HCT116 (cell line): ENCODE measurements at regions not wholly inside any gene's neighbourhood (a gene's known extent, or its start where the extent isn't known, plus 50 kb on each side); places are given as distances from the start of the nearest gene placed in this dataset.

ENCODE experiments used
- ATAC-seq: fragments of 200-7000 bp; cut with Tn5 transposase; 2 replicates; pipeline ENCODE4 v1.9.1; 2020; ENCODE audit warnings: mild to moderate bottlenecking, moderate library complexity
- BruUV-seq: library from RNA; stranded (reverse); fragments of 400-500 nt; replicated peaks from 2 replicates; lab custom pipeline; 2021; lab: Mats Ljungman, UMichigan
- CTCF ChIA-PET: fragments of 300-600 bp; sonication (Branson Sonifier 250); formaldehyde crosslinking; loops from one replicate; lab custom pipeline; 2021; ENCODE audit warnings: antibody characterized with exemption; lab: Charles Lee
- POLR2A ChIA-PET: fragments of 300-600, 350-600 bp; sonication (Branson Sonifier 250); formaldehyde crosslinking; loops from one replicate; lab custom pipeline; 2021; ENCODE audit warnings: antibody characterized with exemption; lab: Charles Lee
- RAD21 ChIA-PET, 2 experiments: fragments of 300-600 bp; sonication (Branson Sonifier 250); formaldehyde crosslinking; loops; one replicate each; lab custom pipeline; 2023; ENCODE audit warnings: low total read pairs in 2 of 2; ENCODE audit not compliant: uncharacterized antibody in 2 of 2, unreplicated experiment in 2 of 2, low non-redundant PET in 1 of 2; lab: Charles Lee
- DNase-seq: peaks from one replicate; pipeline ENCODE4 v3.0.0-alpha.2; 2010; ENCODE audit warnings: low read depth, low spot score
- H2AFZ ChIP-seq: fragments of 200-600 bp; shearing (Covaris generic), sonication (generic); 2 replicates; pipeline ENCODE4 v1.6.1; 2017; ENCODE audit warnings: low read depth, mixed run types, mixed read lengths, antibody characterized with exemption, low read length; ENCODE audit not compliant: poor library complexity, severe bottlenecking
- H3K27ac ChIP-seq: 2 replicates; pipeline ENCODE4 v1.5.1; 2012; ENCODE audit warnings: low read depth, low read length
- H3K27me3 ChIP-seq: fragments of 200-600 bp; sonication (generic); 2 replicates; pipeline ENCODE4 v1.6.1; 2016; ENCODE audit warnings: mixed run types, low read length, mixed read lengths; ENCODE audit not compliant: insufficient read depth
- H3K36me3 ChIP-seq, 2 experiments: fragments of 200-500 bp in 1 of 2; fragments of 200-600 bp in 1 of 2; sonication (Bioruptor generic) in 1 of 2; sonication (generic) in 1 of 2; 2 replicates each; pipeline versions ENCODE4 v1.5.1 to v1.6.1; 2014 to 2016; ENCODE audit warnings: low read length in 2 of 2, inconsistent platforms in 1 of 2, mixed read lengths in 1 of 2, mixed run types in 1 of 2; ENCODE audit not compliant: insufficient read depth in 2 of 2, control insufficient read depth in 1 of 2
- H3K4me1 ChIP-seq, 2 experiments: fragments of 200-600 bp in 1 of 2; sonication (generic) in 1 of 2; 2 replicates each; pipeline versions ENCODE4 v1.5.1 to v1.6.1; 2012 to 2017; ENCODE audit warnings: low read length in 2 of 2, inconsistent platforms in 1 of 2, mild to moderate bottlenecking in 1 of 2, mixed read lengths in 1 of 2, mixed run types in 1 of 2, moderate library complexity in 1 of 2; ENCODE audit not compliant: insufficient read depth in 2 of 2, control insufficient read depth in 1 of 2
- H3K4me2 ChIP-seq: fragments of 200-600 bp; sonication (generic); 2 replicates; pipeline ENCODE4 v1.6.1; 2017; ENCODE audit warnings: mixed run types, low read length, mixed read lengths
- H3K4me3 ChIP-seq, 2 experiments: fragments of 200-600 bp in 1 of 2; sonication (generic) in 1 of 2; replicated peaks in 1 of 2; 2 replicates each; pipeline ENCODE4 v1.5.1; 2011 to 2016; ENCODE audit warnings: low read length in 2 of 2, control low read depth in 1 of 2, low read depth in 1 of 2, mild to moderate bottlenecking in 1 of 2, mixed read lengths in 1 of 2, mixed run types in 1 of 2
- H3K79me2 ChIP-seq: fragments of 200-600 bp; sonication (generic); 2 replicates; pipeline ENCODE4 v1.6.1; 2017; ENCODE audit warnings: mild to moderate bottlenecking, mixed run types, low read length, moderate library complexity, mixed read lengths; ENCODE audit not compliant: insufficient read depth
- H3K9ac ChIP-seq: fragments of 200-600 bp; sonication (generic); 2 replicates; pipeline ENCODE4 v1.6.1; 2016; ENCODE audit warnings: low read length, mixed read lengths
- H3K9me2 ChIP-seq: fragments of 200-600 bp; sonication (generic), shearing (Covaris generic); 2 replicates; pipeline ENCODE4 v1.6.1; 2017; ENCODE audit warnings: mixed run types, mild to moderate bottlenecking, moderate library complexity; ENCODE audit not compliant: insufficient read depth
- H3K9me3 ChIP-seq, 2 experiments: fragments of 200-500 bp in 1 of 2; fragments of 200-600 bp in 1 of 2; sonication (Bioruptor generic) in 1 of 2; sonication (generic) in 1 of 2; 2 replicates each; pipeline ENCODE4 v1.6.1; 2014 to 2017; ENCODE audit warnings: low read length in 2 of 2, mixed read lengths in 2 of 2, inconsistent platforms in 1 of 2, low read depth in 1 of 2, mild to moderate bottlenecking in 1 of 2, mixed run types in 1 of 2, moderate library complexity in 1 of 2; ENCODE audit not compliant: control insufficient read depth in 1 of 2, insufficient read depth in 1 of 2
- H4K20me1 ChIP-seq: fragments of 200-600 bp; sonication (generic), shearing (Covaris generic); 2 replicates; pipeline ENCODE4 v1.6.1; 2017; ENCODE audit warnings: mixed run types, mild to moderate bottlenecking, moderate library complexity; ENCODE audit not compliant: insufficient read depth
- ATF3 ChIP-seq: IDR thresholded peaks from 2 replicates; pipeline ENCODE4 v1.6.1; 2012
- CEBPB ChIP-seq: IDR thresholded peaks from 2 replicates; pipeline ENCODE4 v1.6.1; 2012; ENCODE audit warnings: low read depth
- EGR1 ChIP-seq: IDR thresholded peaks from 2 replicates; pipeline ENCODE4 v1.6.1; 2012; ENCODE audit warnings: low read depth
- ELF1 ChIP-seq: IDR thresholded peaks from 2 replicates; pipeline ENCODE4 v1.6.1; 2012; ENCODE audit warnings: low read depth, borderline replicate concordance
- EZH2 ChIP-seq: fragments of 200-600 bp; sonication (generic); IDR thresholded peaks from 2 replicates; pipeline ENCODE4 v1.6.1; 2017; ENCODE audit warnings: antibody characterized with exemption, mixed run types
- EZH2phosphoT487 ChIP-seq: fragments of 200-600 bp; IDR thresholded peaks from 2 replicates; pipeline ENCODE4 v1.6.1; 2018; ENCODE audit warnings: antibody characterized with exemption, borderline replicate concordance
- FOSL1 ChIP-seq: IDR thresholded peaks from 2 replicates; pipeline ENCODE4 v1.6.1; 2012; ENCODE audit warnings: low read depth
- JUND ChIP-seq: IDR thresholded peaks from 2 replicates; pipeline ENCODE4 v1.6.1; 2012
- MAX ChIP-seq: IDR thresholded peaks from 2 replicates; pipeline ENCODE4 v1.6.1; 2012
- POLR2AphosphoS5 ChIP-seq: IDR thresholded peaks from 2 replicates; pipeline ENCODE4 v1.6.1; 2011; ENCODE audit warnings: mild to moderate bottlenecking, low read depth, low read length, moderate library complexity
- RAD21 ChIP-seq: IDR thresholded peaks from 2 replicates; pipeline ENCODE4 v1.6.1; 2012; ENCODE audit warnings: low read depth, mild to moderate bottlenecking
- SP1 ChIP-seq: IDR thresholded peaks from 2 replicates; pipeline ENCODE4 v1.6.1; 2012; ENCODE audit warnings: low read depth
- TCF7L2 ChIP-seq: IDR thresholded peaks from 2 replicates; pipeline ENCODE4 v1.7.0; 2011; ENCODE audit warnings: borderline replicate concordance, inconsistent platforms; ENCODE audit not compliant: insufficient read depth, insufficient read length; ENCODE audit errors: extremely low read depth
- YY1 ChIP-seq: IDR thresholded peaks from 2 replicates; pipeline ENCODE4 v1.6.1; 2011; ENCODE audit warnings: low read length, low read depth, moderate library complexity, mild to moderate bottlenecking; ENCODE audit not compliant: insufficient replicate concordance; ENCODE audit errors: extremely low read depth
- ZFX ChIP-seq: fragments of 450-650 bp; IDR thresholded peaks from 2 replicates; pipeline ENCODE4 v1.6.1; 2017
- ZNF274 ChIP-seq: fragments of 200-500 bp; sonication (Bioruptor generic); IDR thresholded peaks from 2 replicates; pipeline ENCODE4 v1.6.1; 2014; ENCODE audit warnings: mild to moderate bottlenecking, low read depth, low read length, inconsistent platforms
- intact Hi-C: fragments of 100-400 bp; cut with micrococcal nuclease; formaldehyde crosslinking; loops from 2 replicates; pipeline ENCODE4 v1.10.0; 2022
- TF ChIP-seq, protein P1 (sequence below), 3 experiments: fragments of 200-600 bp in 1 of 3; sonication (generic) in 1 of 3; IDR thresholded peaks in 2 of 3; conservative IDR thresholded peaks in 1 of 3; 2 replicates each; pipeline ENCODE4 v1.5.1; 2012 to 2017; ENCODE audit warnings: low read depth in 2 of 3, low read length in 2 of 3, antibody characterized with exemption in 1 of 3, borderline replicate concordance in 1 of 3, control low read depth in 1 of 3, mild to moderate bottlenecking in 1 of 3, mixed read lengths in 1 of 3, mixed run types in 1 of 3, moderate library complexity in 1 of 3; ENCODE audit not compliant: insufficient read depth in 1 of 3
- TF ChIP-seq, protein P2 (sequence below): IDR thresholded peaks from 2 replicates; pipeline ENCODE4 v1.6.1; 2012; ENCODE audit warnings: low read depth

DNA sequence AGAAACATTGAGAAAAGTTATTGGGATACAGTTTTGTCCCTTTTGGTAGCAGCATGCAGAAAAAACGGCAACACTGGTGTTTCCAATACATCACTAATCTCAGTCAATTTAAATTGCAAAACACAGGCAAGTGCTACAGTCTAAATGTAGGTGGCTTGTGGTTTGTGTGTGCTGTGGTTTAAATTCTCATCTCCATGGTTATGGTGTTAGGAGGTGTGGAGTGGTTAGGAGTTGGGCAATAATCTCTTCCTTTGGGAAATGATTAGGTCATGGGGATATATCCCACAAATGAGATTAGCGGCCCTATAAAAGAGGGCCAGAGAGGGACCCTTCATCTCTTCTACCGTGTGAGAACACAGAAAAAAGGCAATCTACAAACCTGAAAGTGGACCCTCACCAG, 1344.3 kb downstream of the ADGRL3 start:
- H3K9me3 ChIP-seq, result peaks cover 14 to 32% of the 10 kb centered on the region in 2 experiments; a peak in 3 of 4 replicates
- H3K27me3 ChIP-seq, result no peaks in the 10 kb centered on the region
- H3K9me2 ChIP-seq, result no peaks in the 10 kb centered on the region
- no peak overlapping the region for H3K4me3 ChIP-seq
- ATAC-seq (no peak), DNase-seq (no peak)
- H3K4me1 ChIP-seq, result no peaks in the 10 kb centered on the region
- H3K27ac ChIP-seq, result no peak overlapping the region
- RAD21 ChIA-PET, result no interaction called here
- no peak overlapping the region for H3K9ac ChIP-seq
- intact Hi-C loops, result no loop called here
- H4K20me1 ChIP-seq, result no peaks in the 10 kb centered on the region
- H3K36me3 ChIP-seq, result no peaks in the 10 kb centered on the region
- no peak overlapping the region for H2AFZ ChIP-seq
- POLR2A ChIA-PET, result no interaction called here
- no peak for TF ChIP-seq EZH2phosphoT487
- TF ChIP-seq JUND, result no peak
- TF ChIP-seq CEBPB, result no peak
- no peak for TF ChIP-seq ZFX
- TF ChIP-seq EGR1, result no peak
- no peak for TF ChIP-seq ELF1
- TF ChIP-seq, protein P1, sequence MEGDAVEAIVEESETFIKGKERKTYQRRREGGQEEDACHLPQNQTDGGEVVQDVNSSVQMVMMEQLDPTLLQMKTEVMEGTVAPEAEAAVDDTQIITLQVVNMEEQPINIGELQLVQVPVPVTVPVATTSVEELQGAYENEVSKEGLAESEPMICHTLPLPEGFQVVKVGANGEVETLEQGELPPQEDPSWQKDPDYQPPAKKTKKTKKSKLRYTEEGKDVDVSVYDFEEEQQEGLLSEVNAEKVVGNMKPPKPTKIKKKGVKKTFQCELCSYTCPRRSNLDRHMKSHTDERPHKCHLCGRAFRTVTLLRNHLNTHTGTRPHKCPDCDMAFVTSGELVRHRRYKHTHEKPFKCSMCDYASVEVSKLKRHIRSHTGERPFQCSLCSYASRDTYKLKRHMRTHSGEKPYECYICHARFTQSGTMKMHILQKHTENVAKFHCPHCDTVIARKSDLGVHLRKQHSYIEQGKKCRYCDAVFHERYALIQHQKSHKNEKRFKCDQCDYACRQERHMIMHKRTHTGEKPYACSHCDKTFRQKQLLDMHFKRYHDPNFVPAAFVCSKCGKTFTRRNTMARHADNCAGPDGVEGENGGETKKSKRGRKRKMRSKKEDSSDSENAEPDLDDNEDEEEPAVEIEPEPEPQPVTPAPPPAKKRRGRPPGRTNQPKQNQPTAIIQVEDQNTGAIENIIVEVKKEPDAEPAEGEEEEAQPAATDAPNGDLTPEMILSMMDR (IDR thresholded peaks at IDR 0.05 in 2 of 3, conservative IDR thresholded peaks at IDR 0.05 in 1 of 3; ENCODE audit: borderline replicate concordance in 1 of 3, insufficient read depth in 1 of 3, low read depth in 2 of 3, low read length in 2 of 3), result no peak
- TF ChIP-seq MAX, result no peak
- no peak for TF ChIP-seq EZH2
- TF ChIP-seq ATF3, result no peak
- no peak for TF ChIP-seq FOSL1
- TF ChIP-seq RAD21, result no peak
- no peak for TF ChIP-seq ZNF274
- no peak for TF ChIP-seq TCF7L2
- TF ChIP-seq SP1, result no peak
- TF ChIP-seq, protein P2, sequence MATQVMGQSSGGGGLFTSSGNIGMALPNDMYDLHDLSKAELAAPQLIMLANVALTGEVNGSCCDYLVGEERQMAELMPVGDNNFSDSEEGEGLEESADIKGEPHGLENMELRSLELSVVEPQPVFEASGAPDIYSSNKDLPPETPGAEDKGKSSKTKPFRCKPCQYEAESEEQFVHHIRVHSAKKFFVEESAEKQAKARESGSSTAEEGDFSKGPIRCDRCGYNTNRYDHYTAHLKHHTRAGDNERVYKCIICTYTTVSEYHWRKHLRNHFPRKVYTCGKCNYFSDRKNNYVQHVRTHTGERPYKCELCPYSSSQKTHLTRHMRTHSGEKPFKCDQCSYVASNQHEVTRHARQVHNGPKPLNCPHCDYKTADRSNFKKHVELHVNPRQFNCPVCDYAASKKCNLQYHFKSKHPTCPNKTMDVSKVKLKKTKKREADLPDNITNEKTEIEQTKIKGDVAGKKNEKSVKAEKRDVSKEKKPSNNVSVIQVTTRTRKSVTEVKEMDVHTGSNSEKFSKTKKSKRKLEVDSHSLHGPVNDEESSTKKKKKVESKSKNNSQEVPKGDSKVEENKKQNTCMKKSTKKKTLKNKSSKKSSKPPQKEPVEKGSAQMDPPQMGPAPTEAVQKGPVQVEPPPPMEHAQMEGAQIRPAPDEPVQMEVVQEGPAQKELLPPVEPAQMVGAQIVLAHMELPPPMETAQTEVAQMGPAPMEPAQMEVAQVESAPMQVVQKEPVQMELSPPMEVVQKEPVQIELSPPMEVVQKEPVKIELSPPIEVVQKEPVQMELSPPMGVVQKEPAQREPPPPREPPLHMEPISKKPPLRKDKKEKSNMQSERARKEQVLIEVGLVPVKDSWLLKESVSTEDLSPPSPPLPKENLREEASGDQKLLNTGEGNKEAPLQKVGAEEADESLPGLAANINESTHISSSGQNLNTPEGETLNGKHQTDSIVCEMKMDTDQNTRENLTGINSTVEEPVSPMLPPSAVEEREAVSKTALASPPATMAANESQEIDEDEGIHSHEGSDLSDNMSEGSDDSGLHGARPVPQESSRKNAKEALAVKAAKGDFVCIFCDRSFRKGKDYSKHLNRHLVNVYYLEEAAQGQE, result no peak
- TF ChIP-seq POLR2AphosphoS5, result no peak
- no peak for TF ChIP-seq YY1
- TF ChIP-seq, all 23 proteins: peak for 0
- H3K4me2 ChIP-seq, result no peak overlapping the region
- CTCF ChIA-PET, result no interaction called here
- BruUV-seq, result no TSS peak
- H3K79me2 ChIP-seq, result no peaks in the 10 kb centered on the region
